Activated CD8-positive, alpha-beta T cell treated with anti-CD3 and anti-CD28 coated beads, Interleukin-2, amount 10 ng/mL, durations not matched to agents 7 days and 5 days (primary cell): ENCODE measurements at regions not wholly inside any gene's neighbourhood (a gene's known extent, or its start where the extent isn't known, plus 50 kb on each side); places are given as distances from the start of the nearest gene placed in this dataset.

Experiments
- ATAC-seq: fragments of 150-1000 bp; cut with Tn5 transposase; one replicate; pipeline ENCODE4 v1.10.0; 2021; ENCODE audit warnings: moderate library complexity
- CTCF ChIA-PET: fragments of 350-600 bp; sonication (Branson Sonifier 250); formaldehyde crosslinking; loops from one replicate; lab custom pipeline; 2021; ENCODE audit warnings: antibody characterized with exemption; lab: Charles Lee
- POLR2A ChIA-PET: fragments of 350-600 bp; sonication (Branson Sonifier 250); formaldehyde crosslinking; loops from one replicate; lab custom pipeline; 2021; ENCODE audit warnings: antibody characterized with exemption; lab: Charles Lee
- DNase-seq: peaks from one replicate; pipeline ENCODE4 v3.0.0-alpha.2; 2020
- H3K27ac Mint-ChIP-seq: one replicate; pipeline ENCODE4 v1.8.0; 2021; ENCODE audit warnings: mild to moderate bottlenecking, mixed read lengths
- H3K27me3 Mint-ChIP-seq: one replicate; pipeline ENCODE4 v1.8.0; 2021; ENCODE audit warnings: low read depth, mixed read lengths
- H3K36me3 Mint-ChIP-seq: one replicate; pipeline ENCODE4 v1.8.0; 2021; ENCODE audit warnings: low read depth, mixed read lengths
- H3K4me1 Mint-ChIP-seq: one replicate; pipeline ENCODE4 v1.8.0; 2021; ENCODE audit warnings: low read depth, mixed read lengths
- H3K4me3 Mint-ChIP-seq: one replicate; pipeline ENCODE4 v1.8.0; 2021; ENCODE audit warnings: mild to moderate bottlenecking, mixed read lengths
- H3K9me3 Mint-ChIP-seq: one replicate; pipeline ENCODE4 v1.8.0; 2022; ENCODE audit warnings: mixed read lengths; ENCODE audit not compliant: insufficient read depth

- Mint-ChIP-seq H3K27me3 (no peaks in the 10 kb centered on the region), H3K4me1 (no peaks in the 10 kb centered on the region), H3K36me3 (no peaks in the 10 kb centered on the region), H3K4me3 (no peak overlapping the region), H3K27ac (no peak overlapping the region), H3K9me3 (no peaks in the 10 kb centered on the region)
- POLR2A ChIA-PET = no interaction called here
- ATAC-seq (no peak), DNase-seq (no peak)
- CTCF ChIA-PET = interaction anchor here (0.7 kb wide), 1 partner anchor 30 kb away, joined by 3 read pairs; no protein-coding TSS in a partner anchor
Measured at GRCh38 chr2:7233126-7233525, 315.9 kb downstream of the RNF144A start.

DNA sequence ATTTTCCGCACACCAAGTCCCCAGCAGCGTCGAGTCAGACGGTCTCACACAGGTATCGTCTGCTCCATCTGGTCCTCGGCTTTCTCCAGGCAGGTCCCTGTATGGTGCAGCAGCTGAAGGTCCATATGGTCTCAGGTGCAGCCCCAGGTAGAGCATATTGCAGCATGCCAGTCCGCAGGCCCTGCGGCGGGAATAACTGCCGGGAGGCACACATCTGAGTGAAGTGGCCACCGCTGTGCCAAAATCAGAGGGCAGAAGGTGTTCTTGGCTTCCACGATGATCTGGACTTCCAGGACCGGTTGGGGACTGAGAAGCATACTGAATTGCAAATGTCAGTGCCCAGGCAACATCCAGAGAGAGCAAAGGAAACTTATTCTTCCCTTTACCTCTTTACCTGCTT, 320.3 kb downstream of the RNF144A start:
- no peaks in the 10 kb centered on the region for H3K27me3 Mint-ChIP-seq
- CTCF ChIA-PET = interaction anchor here (0.6 kb wide), 1 partner anchor 1049 kb away, joined by 3 read pairs; no protein-coding TSS in a partner anchor
- no peak overlapping the region for H3K27ac Mint-ChIP-seq

GRCh38 chr2:7239078-7239477, 321.9 kb downstream of the RNF144A start:
- ChIA-PET CTCF (interaction anchor here (1.5 kb wide), 1 partner anchor 9 kb away, joined by 4 read pairs; no protein-coding TSS in a partner anchor), POLR2A (no interaction called here)
- H3K9me3 Mint-ChIP-seq = no peaks in the 10 kb centered on the region
- DNase-seq = no peak
- no peaks in the 10 kb centered on the region for H3K36me3 Mint-ChIP-seq
- no peaks in the 10 kb centered on the region for H3K27me3 Mint-ChIP-seq
- peaks cover 11% of the 10 kb centered on the region for H3K4me1 Mint-ChIP-seq
- H3K27ac Mint-ChIP-seq = no peak overlapping the region
- no peak for ATAC-seq
- H3K4me3 Mint-ChIP-seq = no peak overlapping the region

More for the DNA sequence above, 320.3 kb downstream of the RNF144A start:
- Mint-ChIP-seq H3K9me3 (no peaks in the 10 kb centered on the region), H3K4me3 (no peak overlapping the region), H3K4me1 (peaks cover 5% of the 10 kb centered on the region), H3K36me3 (no peaks in the 10 kb centered on the region)
- POLR2A ChIA-PET = no interaction called here
- DNase-seq = no peak
- ATAC-seq = no peak

DNA sequence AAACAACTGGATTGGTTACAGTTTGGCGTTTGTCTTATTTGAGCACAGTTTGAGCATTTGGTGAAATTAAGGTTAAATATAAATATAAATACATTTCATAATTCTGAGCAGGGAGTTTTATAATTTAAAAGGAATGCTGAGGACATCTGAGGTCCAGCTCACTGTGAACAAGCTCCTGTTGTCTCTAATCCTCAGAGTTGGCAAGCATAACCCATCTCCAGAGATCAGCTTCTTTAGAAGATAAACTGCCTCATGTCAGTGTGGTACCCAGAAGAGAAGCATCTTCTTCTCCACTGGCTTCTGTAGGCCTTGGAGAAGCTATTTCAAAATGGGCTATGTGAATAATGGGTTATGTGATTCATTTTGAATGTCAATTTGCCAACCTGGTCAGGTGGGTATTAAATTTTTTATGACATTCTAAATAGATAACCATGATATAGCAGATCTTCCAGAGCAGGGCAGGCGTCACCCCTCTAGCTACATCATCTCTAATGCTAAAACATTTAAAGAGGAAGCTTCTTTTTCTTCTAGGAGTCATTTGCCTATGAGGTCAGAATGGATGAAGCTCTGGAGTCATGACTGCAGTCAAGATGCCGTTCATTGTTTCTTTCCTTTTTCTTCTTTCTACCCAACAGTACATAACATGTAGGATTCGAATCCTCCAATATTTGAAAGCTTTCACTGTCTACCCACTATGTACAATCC, 324.0 kb downstream of the RNF144A start:
- ChIA-PET CTCF (no interaction called here), POLR2A (interaction anchor here (0.5 to 0.6 kb wide), 2 partner anchors 147 to 1694 kb away, joined by 3 read pairs; no protein-coding TSS in a partner anchor)
- no peak overlapping the region for H3K27ac Mint-ChIP-seq

GRCh38 chr2:7242189-7242867, 325.1 kb downstream of the RNF144A start:
- CTCF ChIA-PET = no interaction called here
- Mint-ChIP-seq H3K27me3 (no peaks in the 10 kb centered on the region), H3K36me3 (no peaks in the 10 kb centered on the region), H3K27ac (peak overlapping the region; percentile 33), H3K9me3 (no peaks in the 10 kb centered on the region), H3K4me3 (no peak overlapping the region), H3K4me1 (peaks cover 11% of the 10 kb centered on the region)
- DNase-seq (no peak), ATAC-seq (no peak)
- POLR2A ChIA-PET = interaction anchor here (0.6 kb wide), 1 partner anchor 146 kb away, joined by 3 read pairs; no protein-coding TSS in a partner anchor

More for the DNA sequence above, 324.0 kb downstream of the RNF144A start:
- ATAC-seq (no peak), DNase-seq (no peak)
- no peaks in the 10 kb centered on the region for H3K27me3 Mint-ChIP-seq
- H3K9me3 Mint-ChIP-seq = no peaks in the 10 kb centered on the region
- peaks cover 11% of the 10 kb centered on the region for H3K4me1 Mint-ChIP-seq
- no peak overlapping the region for H3K4me3 Mint-ChIP-seq
- H3K36me3 Mint-ChIP-seq = no peaks in the 10 kb centered on the region

DNA sequence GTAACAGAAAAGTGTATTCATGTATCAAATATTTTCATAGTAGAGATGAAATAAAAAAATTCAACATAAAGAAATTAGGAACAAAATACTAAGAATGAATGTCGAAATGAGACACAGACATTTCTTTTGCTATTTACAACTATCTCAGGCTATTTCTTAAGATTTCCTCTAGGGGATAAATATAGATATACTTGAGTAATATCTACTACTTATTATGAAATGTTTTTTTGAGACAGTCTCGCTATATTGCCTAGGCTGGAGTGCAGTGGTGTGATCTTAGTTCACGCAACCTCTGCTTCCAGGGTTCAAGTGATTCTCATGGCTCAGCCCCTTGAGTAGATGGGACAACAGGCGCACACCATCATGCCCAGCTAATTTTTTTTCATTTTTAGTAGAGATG, 326.1 kb downstream of the RNF144A start:
- ATAC-seq (no peak), DNase-seq (no peak)
- ChIA-PET POLR2A (no interaction called here), CTCF (no interaction called here)
- Mint-ChIP-seq H3K36me3 (no peaks in the 10 kb centered on the region), H3K9me3 (no peaks in the 10 kb centered on the region), H3K4me1 (peaks cover 11% of the 10 kb centered on the region), H3K27me3 (no peaks in the 10 kb centered on the region), H3K4me3 (no peak overlapping the region), H3K27ac (no peak overlapping the region)

DNA sequence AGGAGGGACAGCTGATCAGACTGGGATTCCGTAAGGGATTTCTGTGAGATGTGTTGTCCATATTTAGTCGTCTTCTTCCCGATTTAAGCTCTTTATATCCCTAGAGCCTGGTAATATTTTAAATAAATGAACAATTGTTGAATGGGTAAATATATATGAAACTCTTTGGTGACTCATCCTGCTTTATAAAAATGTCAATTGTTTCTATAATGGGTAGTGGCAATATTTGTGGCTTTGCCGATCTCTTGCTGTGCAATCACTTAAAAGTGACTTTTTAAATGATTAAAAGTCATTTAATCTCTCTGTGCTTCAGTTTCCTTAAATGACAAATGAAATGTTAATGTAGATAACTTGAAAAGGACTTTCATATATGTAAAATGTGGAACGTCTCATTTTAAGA, 339.2 kb downstream of the RNF144A start:
- ATAC-seq (no peak), DNase-seq (no peak)
- H3K36me3 Mint-ChIP-seq = no peaks in the 10 kb centered on the region
- ChIA-PET POLR2A (no interaction called here), CTCF (no interaction called here)
- H3K4me1 Mint-ChIP-seq = no peaks in the 10 kb centered on the region
- H3K27me3 Mint-ChIP-seq = no peaks in the 10 kb centered on the region
- H3K27ac Mint-ChIP-seq = no peak overlapping the region
- no peaks in the 10 kb centered on the region for H3K9me3 Mint-ChIP-seq
- no peak overlapping the region for H3K4me3 Mint-ChIP-seq

- Mint-ChIP-seq H3K36me3 (no peaks in the 10 kb centered on the region), H3K27ac (no peak overlapping the region), H3K9me3 (no peaks in the 10 kb centered on the region), H3K4me1 (peaks cover 8% of the 10 kb centered on the region), H3K27me3 (peaks cover 7% of the 10 kb centered on the region), H3K4me3 (no peak overlapping the region)
- no peak for DNase-seq
- no peak for ATAC-seq
- ChIA-PET POLR2A (no interaction called here), CTCF (no interaction called here)
Measured at GRCh38 chr2:7262727-7263126, 345.5 kb downstream of the RNF144A start.

DNA sequence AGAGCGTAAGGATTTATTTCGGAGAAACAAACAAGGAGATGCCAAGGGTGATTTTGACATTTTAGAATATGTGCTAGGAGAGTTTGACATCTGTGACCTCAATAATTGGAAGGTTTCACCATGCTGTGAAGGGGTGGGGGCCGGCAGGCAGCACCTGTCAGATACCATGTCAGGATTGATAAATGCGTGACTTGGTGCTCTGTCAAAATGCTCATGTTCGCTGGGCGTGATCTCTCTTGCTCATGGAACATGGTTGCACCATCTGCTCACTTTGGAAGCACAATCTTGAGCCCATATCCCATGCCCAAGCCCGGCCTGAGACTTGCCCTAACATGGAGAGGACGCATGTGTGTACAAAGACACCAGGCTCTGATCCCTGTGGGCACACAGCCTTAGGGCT, 347.6 kb downstream of the RNF144A start:
- POLR2A ChIA-PET = no interaction called here
- Mint-ChIP-seq H3K27me3 (peaks cover 7% of the 10 kb centered on the region), H3K36me3 (no peaks in the 10 kb centered on the region), H3K4me1 (peaks cover 8% of the 10 kb centered on the region), H3K27ac (no peak overlapping the region), H3K9me3 (no peaks in the 10 kb centered on the region), H3K4me3 (no peak overlapping the region)
- ATAC-seq = no peak
- CTCF ChIA-PET = no interaction called here
- DNase-seq = no peak

GRCh38 chr2:7265286-7265685, 348.1 kb downstream of the RNF144A start:
- no peak overlapping the region for H3K27ac Mint-ChIP-seq
- ChIA-PET POLR2A (no interaction called here), CTCF (no interaction called here)
- no peaks in the 10 kb centered on the region for H3K36me3 Mint-ChIP-seq
- H3K4me3 Mint-ChIP-seq = no peak overlapping the region
- peaks cover 7% of the 10 kb centered on the region for H3K27me3 Mint-ChIP-seq
- no peak for DNase-seq
- no peak for ATAC-seq
- H3K4me1 Mint-ChIP-seq = peaks cover 8% of the 10 kb centered on the region
- no peaks in the 10 kb centered on the region for H3K9me3 Mint-ChIP-seq

DNA sequence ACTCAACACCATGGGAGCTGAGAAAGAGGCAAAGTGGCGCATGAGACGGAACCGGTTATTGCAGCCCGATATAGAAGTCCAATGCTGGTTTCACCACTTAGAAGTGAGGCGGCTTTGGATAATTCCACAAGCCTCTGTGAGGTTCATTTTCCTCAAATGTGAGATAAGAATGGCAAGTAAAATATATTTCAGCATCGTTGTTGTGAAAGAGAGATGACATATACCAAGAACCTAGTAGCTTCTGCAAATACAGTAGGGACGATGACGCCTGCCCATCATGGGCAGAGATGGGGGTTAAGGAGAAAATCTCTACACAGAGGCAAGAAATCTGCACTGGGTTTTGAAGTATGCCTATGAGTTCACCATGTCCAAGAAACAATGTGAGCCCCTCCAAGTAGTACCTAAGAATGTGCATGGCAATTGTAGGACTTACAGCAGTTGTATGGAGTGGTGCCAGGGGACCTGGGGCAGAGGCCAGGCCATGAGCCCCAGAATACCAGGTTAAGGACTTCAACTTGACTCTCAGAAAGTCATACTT, 352.0 kb downstream of the RNF144A start:
- ATAC-seq = no peak
- no peak for DNase-seq
- Mint-ChIP-seq H3K27me3 (peaks cover 13% of the 10 kb centered on the region), H3K9me3 (no peaks in the 10 kb centered on the region), H3K4me1 (no peaks in the 10 kb centered on the region), H3K36me3 (no peaks in the 10 kb centered on the region), H3K27ac (no peak overlapping the region), H3K4me3 (no peak overlapping the region)
- ChIA-PET CTCF (no interaction called here), POLR2A (interaction anchor here (0.7 kb wide), 1 partner anchor 23 kb away, joined by 3 read pairs; no protein-coding TSS in a partner anchor)

DNA sequence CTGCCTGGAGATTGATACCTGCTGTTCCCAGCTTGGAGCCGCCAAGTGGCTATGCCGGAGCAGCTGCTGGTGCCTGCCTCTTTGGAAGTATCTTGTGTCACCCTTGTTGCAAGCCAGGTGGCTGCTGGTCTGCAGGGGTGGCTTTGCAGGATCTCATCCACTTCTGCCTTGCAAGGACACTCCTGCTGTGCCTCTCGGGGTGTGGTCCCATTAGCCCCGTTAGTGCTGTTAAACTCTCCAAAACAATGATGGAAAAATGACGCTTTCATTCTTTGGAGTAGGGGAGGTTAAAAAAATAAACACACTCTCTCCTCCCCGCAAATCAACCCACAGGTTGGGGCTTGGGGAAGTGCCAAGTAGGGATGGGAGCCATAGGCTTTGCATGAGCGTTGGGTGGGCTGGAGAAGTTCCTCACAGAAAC, 352.8 kb downstream of the RNF144A start:
- POLR2A ChIA-PET = no interaction called here

More for the DNA sequence above, 352.8 kb downstream of the RNF144A start:
- DNase-seq = no peak
- H3K4me1 Mint-ChIP-seq = no peaks in the 10 kb centered on the region
- no peaks in the 10 kb centered on the region for H3K9me3 Mint-ChIP-seq
- no peak overlapping the region for H3K27ac Mint-ChIP-seq
- no peak overlapping the region for H3K4me3 Mint-ChIP-seq
- peaks cover 17% of the 10 kb centered on the region for H3K27me3 Mint-ChIP-seq
- CTCF ChIA-PET = no interaction called here
- H3K36me3 Mint-ChIP-seq = no peaks in the 10 kb centered on the region
- ATAC-seq = no peak
